SK-N-SH (cell line): ENCODE measurements at regions not wholly inside any gene's neighbourhood (a gene's known extent, or its start where the extent isn't known, plus 50 kb on each side); places are given as distances from the start of the nearest gene placed in this dataset.

Experiments
- CTCF ChIA-PET: fragments of 300-600, 350-600 bp; formaldehyde crosslinking; extraction: SDS; loops from one replicate; lab custom pipeline; 2021; lab: Yijun Ruan, JAX
- POLR2A ChIA-PET: fragments of 350-600 bp; sonication (Branson Sonifier 250); formaldehyde crosslinking; extraction: SDS; loops from one replicate; lab custom pipeline; 2020; ENCODE audit warnings: antibody characterized with exemption, inconsistent platforms; lab: Yijun Ruan, JAX
- DNase-seq: peaks from one replicate; pipeline ENCODE4 v3.0.0; 2012
- H2AFZ ChIP-seq: fragments of 200-600 bp; sonication (generic); 2 replicates; pipeline ENCODE4 v1.8.1; 2016; ENCODE audit warnings: antibody characterized with exemption, mild to moderate bottlenecking, low read depth
- H3F3A ChIP-seq: fragments of 200-600 bp; sonication (generic); replicated peaks from 2 replicates; pipeline ENCODE3; 2016; ENCODE audit warnings: antibody characterized with exemption, mild to moderate bottlenecking; ENCODE audit not compliant: insufficient read depth
- H3K27ac ChIP-seq, 2 experiments: fragments of 200-500 bp in 1 of 2; fragments of 200-600 bp in 1 of 2; sonication (Bioruptor generic) in 1 of 2; sonication (generic), shearing (Covaris generic) in 1 of 2; 2 replicates each; pipeline versions ENCODE4 v1.5.1 to v1.6.1; 2014 to 2016; ENCODE audit warnings: low read depth in 2 of 2, inconsistent platforms in 1 of 2, low read length in 1 of 2, mild to moderate bottlenecking in 1 of 2, mixed read lengths in 1 of 2
- H3K27me3 ChIP-seq: fragments of 200-600 bp; sonication (generic), shearing (Covaris generic); 2 replicates; pipeline ENCODE4 v1.6.1; 2016; ENCODE audit warnings: mixed run types; ENCODE audit not compliant: insufficient read depth
- H3K36me3 ChIP-seq, 2 experiments: fragments of 200-500 bp in 1 of 2; fragments of 200-600 bp in 1 of 2; sonication (Bioruptor generic) in 1 of 2; sonication (generic) in 1 of 2; replicated peaks in 1 of 2; 2 replicates each; pipeline versions ENCODE3 to v1.5.1; 2014 to 2016; ENCODE audit warnings: low read length in 1 of 2, mild to moderate bottlenecking in 1 of 2; ENCODE audit not compliant: insufficient read depth in 2 of 2, control insufficient read depth in 1 of 2
- H3K4me1 ChIP-seq, 2 experiments: fragments of 200-500 bp in 1 of 2; fragments of 200-600 bp in 1 of 2; sonication (Bioruptor generic) in 1 of 2; sonication (generic), shearing (Covaris generic) in 1 of 2; 2 replicates each; pipeline versions ENCODE4 v1.5.1 to v1.6.1; 2014 to 2016; ENCODE audit warnings: low read depth in 1 of 2, low read length in 1 of 2, mixed run types in 1 of 2; ENCODE audit not compliant: insufficient read depth in 2 of 2, control insufficient read depth in 1 of 2
- H3K4me2 ChIP-seq: fragments of 200-600 bp; sonication (generic), shearing (Covaris generic); 2 replicates; pipeline ENCODE4 v1.6.1; 2017; ENCODE audit warnings: mixed run types
- H3K4me3 ChIP-seq, 2 experiments: fragments of 200-500 bp in 1 of 2; fragments of 200-600 bp in 1 of 2; sonication (Bioruptor generic) in 1 of 2; sonication (generic), shearing (Covaris generic) in 1 of 2; 2 replicates each; pipeline versions ENCODE4 v1.5.1 to v1.8.1; 2014 to 2016; ENCODE audit warnings: low read depth in 2 of 2, inconsistent platforms in 1 of 2, low read length in 1 of 2, mild to moderate bottlenecking in 1 of 2, mixed read lengths in 1 of 2, moderate library complexity in 1 of 2
- H3K79me2 ChIP-seq: fragments of 200-600 bp; sonication (generic); 2 replicates; pipeline ENCODE4 v1.8.1; 2017; ENCODE audit warnings: mild to moderate bottlenecking; ENCODE audit not compliant: insufficient read depth
- H3K9ac ChIP-seq: fragments of 200-600 bp; sonication (generic); 2 replicates; pipeline ENCODE4 v1.6.1; 2017; ENCODE audit warnings: mixed run types
- H3K9me2 ChIP-seq: fragments of 200-600 bp; sonication (generic); 2 replicates; pipeline ENCODE4 v1.6.1; 2017; ENCODE audit warnings: mixed run types
- H3K9me3 ChIP-seq: fragments of 200-600 bp; sonication (generic); 2 replicates; pipeline ENCODE4 v1.6.1; 2017; ENCODE audit warnings: mixed run types, mild to moderate bottlenecking, moderate library complexity
- H4K20me1 ChIP-seq: fragments of 200-600 bp; sonication (generic); 2 replicates; pipeline ENCODE4 v1.6.1; 2017; ENCODE audit warnings: mild to moderate bottlenecking, mixed run types; ENCODE audit not compliant: insufficient read depth
- ELF1 ChIP-seq: IDR thresholded peaks from 2 replicates; pipeline ENCODE4 v1.4.0; 2012
- EZH2phosphoT487 ChIP-seq: fragments of 200-600 bp; sonication (generic); IDR thresholded peaks from 2 replicates; pipeline ENCODE4 v1.6.1; 2017; ENCODE audit warnings: low read depth, mixed run types, mild to moderate bottlenecking, antibody characterized with exemption, moderate library complexity, borderline replicate concordance
- JUND ChIP-seq: IDR thresholded peaks from 2 replicates; pipeline ENCODE4 v1.4.0; 2012
- NRF1 ChIP-seq: IDR thresholded peaks from 2 replicates; pipeline ENCODE4 v1.6.1; 2012; ENCODE audit warnings: low read depth, mild to moderate bottlenecking, low read length
- PBX3 ChIP-seq: IDR thresholded peaks from 2 replicates; pipeline ENCODE4; 2012
- POLR2AphosphoS5 ChIP-seq: IDR thresholded peaks from 2 replicates; pipeline ENCODE4 v1.6.1; 2012; ENCODE audit warnings: low read depth, low read length
- RFX5 ChIP-seq: IDR thresholded peaks from 2 replicates; pipeline ENCODE4 v1.6.1; 2012; ENCODE audit warnings: mild to moderate bottlenecking, improper control_type of control experiment, low read length
- USF2 ChIP-seq: fragments of 150-350 bp; IDR thresholded peaks from 2 replicates; pipeline ENCODE4 v1.6.1; 2017; ENCODE audit warnings: antibody characterized with exemption, low read length, low read depth, borderline replicate concordance
- ZBTB33 ChIP-seq: IDR thresholded peaks from 2 replicates; pipeline ENCODE4 v1.4.0; 2012; ENCODE audit warnings: low read depth, borderline replicate concordance
- WGBS: methylation state at CpG from one replicate; pipeline ENCODE4 v1.1.6; 2017; ENCODE audit warnings: low lambda C conversion rate; 5-methylcytosine and 5-hydroxymethylcytosine counted together

GRCh38 chr4:124806403-124806802, 93.9 kb upstream of the ANKRD50 start:
- Histone ChIP-seq H3K4me1 (no peaks in the 10 kb centered on the region), H4K20me1 (no peaks in the 10 kb centered on the region), H3K27me3 (no peaks in the 10 kb centered on the region), H3K9me2 (no peaks in the 10 kb centered on the region), H3K36me3 (no peaks in the 10 kb centered on the region), H3K4me3 (no peak overlapping the region), H3K9ac (no peak overlapping the region), H3K9me3 (no peaks in the 10 kb centered on the region), H3K27ac (no peak overlapping the region), H3K4me2 (no peak overlapping the region), H3F3A (no peaks in the 10 kb centered on the region), H3K79me2 (no peaks in the 10 kb centered on the region), H2AFZ (no peak overlapping the region)
- TF ChIP-seq NRF1: no peak
- no peak for DNase-seq
- ChIA-PET CTCF (no interaction called here), POLR2A (no interaction called here)
- 84% methylated on average over 2 of the region's 2 CpGs for WGBS

- H3K4me2 ChIP-seq: no peak overlapping the region
- H3K27ac ChIP-seq: no peak overlapping the region
- POLR2A ChIA-PET: interaction anchor here (0.5 kb wide), 1 partner anchor 50 kb away, joined by 3 read pairs; no protein-coding TSS in a partner anchor
- H3K4me3 ChIP-seq: no peak overlapping the region
- TF ChIP-seq JUND: no peak
- TF ChIP-seq ELF1: no peak
- no peak for TF ChIP-seq POLR2AphosphoS5
- no peak for TF ChIP-seq RFX5
- CTCF ChIA-PET: no interaction called here
- H3K9me2 ChIP-seq: no peaks in the 10 kb centered on the region
- H3K4me1 ChIP-seq: no peaks in the 10 kb centered on the region
- H2AFZ ChIP-seq: no peak overlapping the region
- H4K20me1 ChIP-seq: no peaks in the 10 kb centered on the region
- DNase-seq: no peak
- H3K9me3 ChIP-seq: no peaks in the 10 kb centered on the region
- no peaks in the 10 kb centered on the region for H3F3A ChIP-seq
- H3K27me3 ChIP-seq: no peaks in the 10 kb centered on the region
- H3K79me2 ChIP-seq: no peaks in the 10 kb centered on the region
- no peak overlapping the region for H3K9ac ChIP-seq
- no peaks in the 10 kb centered on the region for H3K36me3 ChIP-seq
These were observed 92.1 kb upstream of the ANKRD50 start for GRCh38 chr4:124804584-124804983.

- Histone ChIP-seq H3K27ac (no peak overlapping the region), H3K9me3 (no peaks in the 10 kb centered on the region), H3F3A (no peaks in the 10 kb centered on the region), H3K4me3 (no peak overlapping the region), H3K27me3 (no peaks in the 10 kb centered on the region), H3K9ac (no peak overlapping the region), H4K20me1 (no peaks in the 10 kb centered on the region), H2AFZ (no peak overlapping the region), H3K79me2 (no peaks in the 10 kb centered on the region), H3K4me1 (no peaks in the 10 kb centered on the region), H3K9me2 (no peaks in the 10 kb centered on the region), H3K4me2 (no peak overlapping the region), H3K36me3 (no peaks in the 10 kb centered on the region)
- ChIA-PET POLR2A (no interaction called here), CTCF (no interaction called here)
- TF ChIP-seq USF2: no peak
- TF ChIP-seq PBX3: no peak
- no peak for TF ChIP-seq EZH2phosphoT487
- no peak for TF ChIP-seq ZBTB33
- DNase-seq: no peak
- 94% methylated on average over 4 of the region's 4 CpGs for WGBS
These were observed 91.5 kb upstream of the ANKRD50 start for GRCh38 chr4:124804041-124804440.
